HEK293T (cell line): ENCODE measurements at regions not wholly inside any gene's neighbourhood (a gene's known extent, or its start where the extent isn't known, plus 50 kb on each side); places are given as distances from the start of the nearest gene placed in this dataset.

Experiments used
- BHLHE40 ChIP-seq: fragments of 450-650 bp; IDR thresholded peaks from 2 replicates; pipeline ENCODE4 v1.6.1; 2016; ENCODE audit warnings: mild to moderate bottlenecking, moderate library complexity, borderline replicate concordance
- ELF4 ChIP-seq: fragments of 450-650 bp; IDR thresholded peaks from 2 replicates; pipeline ENCODE4 v1.6.1; 2017; ENCODE audit warnings: antibody characterized with exemption
- FOXK2 ChIP-seq: fragments of 450-650 bp; IDR thresholded peaks from 2 replicates; pipeline ENCODE4 v1.6.1; 2016; ENCODE audit warnings: mild to moderate bottlenecking
- FOXM1 ChIP-seq: fragments of 450-650 bp; IDR thresholded peaks from 2 replicates; pipeline ENCODE4 v1.6.1; 2017; ENCODE audit warnings: mild to moderate bottlenecking, borderline replicate concordance
- HDGF ChIP-seq: fragments of 450-650 bp; IDR thresholded peaks from 2 replicates; pipeline ENCODE4 v1.6.1; 2017; ENCODE audit warnings: antibody characterized with exemption, borderline replicate concordance
- L3MBTL2 ChIP-seq: fragments of 450-650 bp; conservative IDR thresholded peaks from 2 replicates; pipeline ENCODE4 v1.6.1; 2016; ENCODE audit warnings: mild to moderate bottlenecking
- NFRKB ChIP-seq: fragments of 450-650 bp; IDR thresholded peaks from 2 replicates; pipeline ENCODE4 v1.6.1; 2016; ENCODE audit warnings: mild to moderate bottlenecking, moderate library complexity
- SP1 ChIP-seq: fragments of 450-650 bp; IDR thresholded peaks from 2 replicates; pipeline ENCODE4 v1.6.1; 2017
- TARDBP ChIP-seq: fragments of 450-650 bp; IDR thresholded peaks from 2 replicates; pipeline ENCODE4 v1.6.1; 2016

GRCh38 chr12:59067083-59067482 is 146.8 kb upstream of the LRIG3 start:
- TF ChIP-seq FOXK2 = no peak
- TF ChIP-seq BHLHE40 = no peak
- TF ChIP-seq NFRKB = no peak
- TF ChIP-seq L3MBTL2 = no peak
- no peak for TF ChIP-seq ELF4
- no peak for TF ChIP-seq HDGF
- TF ChIP-seq SP1 = no peak
- no peak for TF ChIP-seq TARDBP
- no peak for TF ChIP-seq FOXM1
